T-helper 9 cell (primary cell): ENCODE measurements at regions not wholly inside any gene's neighbourhood (a gene's known extent, or its start where the extent isn't known, plus 50 kb on each side); places are given as distances from the start of the nearest gene placed in this dataset.
"Not testable (repeated sequence)": the region's sequence is repeated elsewhere in the genome, so short reads cannot be mapped to it uniquely, and the experiment has no call there.

Experiments
- DNase-seq: peaks from one replicate; pipeline ENCODE4 v3.0.0-alpha.2; 2020

DNA sequence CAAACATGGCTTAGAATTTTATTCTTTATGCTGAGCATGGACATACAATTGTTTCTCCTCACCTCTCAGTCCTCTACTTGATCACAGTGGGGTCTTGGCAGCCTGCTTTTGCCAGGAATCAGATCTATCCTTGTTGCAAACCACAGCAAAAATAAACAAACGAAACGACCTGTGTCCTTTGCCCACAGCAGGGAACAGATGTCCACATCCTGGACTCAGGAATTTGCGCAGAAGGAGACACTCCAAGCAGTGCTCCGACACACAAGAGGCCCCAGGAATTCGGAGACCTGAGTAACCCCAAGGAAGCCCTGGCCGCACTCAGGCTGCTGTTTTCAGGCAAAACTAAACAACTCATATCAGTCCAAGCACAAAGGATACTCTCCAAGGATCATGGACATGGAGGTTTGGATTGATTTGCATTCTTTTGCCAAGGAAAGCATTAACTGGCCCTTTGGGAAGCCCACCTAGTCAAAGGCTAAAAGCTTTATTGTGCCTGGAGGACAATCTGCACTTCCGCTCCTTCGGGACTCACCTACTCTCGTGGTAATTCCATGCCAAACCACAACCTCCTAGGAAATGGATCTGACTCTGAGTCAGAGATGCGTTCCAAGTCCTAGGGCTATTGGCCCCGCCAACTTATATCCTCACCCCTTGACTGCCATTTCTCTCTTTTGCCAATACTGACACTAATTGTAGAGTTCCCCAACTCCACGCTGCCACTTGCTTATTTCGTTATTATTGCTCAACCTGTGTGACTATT is 271.1 kb upstream of the CDH11 start:
- no peak for DNase-seq

- no peak for DNase-seq
These were observed 266.7 kb upstream of the CDH11 start for GRCh38 chr16:65388592-65388991.

DNA sequence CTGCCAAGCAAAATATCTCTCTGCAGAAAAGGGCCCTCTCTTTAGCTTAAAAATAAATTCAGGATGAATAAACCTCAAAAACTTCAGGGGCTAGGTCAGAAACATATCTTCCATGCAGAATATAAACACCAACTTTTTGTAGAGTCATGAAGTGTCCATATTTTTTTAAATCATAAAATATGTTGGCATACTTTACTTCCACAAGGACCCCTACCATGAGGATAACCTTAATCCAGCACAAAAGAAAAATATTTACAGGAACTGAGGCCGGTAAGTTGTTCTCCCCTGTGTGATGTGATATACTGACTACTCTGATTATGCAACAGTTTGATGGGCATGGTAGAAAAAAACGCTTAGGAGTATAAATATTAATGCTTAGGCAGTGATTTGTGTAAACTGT is 264.8 kb upstream of the CDH11 start:
- no peak for DNase-seq

GRCh38 chr16:65384441-65384840 is 262.6 kb upstream of the CDH11 start:
- no peak for DNase-seq

DNA sequence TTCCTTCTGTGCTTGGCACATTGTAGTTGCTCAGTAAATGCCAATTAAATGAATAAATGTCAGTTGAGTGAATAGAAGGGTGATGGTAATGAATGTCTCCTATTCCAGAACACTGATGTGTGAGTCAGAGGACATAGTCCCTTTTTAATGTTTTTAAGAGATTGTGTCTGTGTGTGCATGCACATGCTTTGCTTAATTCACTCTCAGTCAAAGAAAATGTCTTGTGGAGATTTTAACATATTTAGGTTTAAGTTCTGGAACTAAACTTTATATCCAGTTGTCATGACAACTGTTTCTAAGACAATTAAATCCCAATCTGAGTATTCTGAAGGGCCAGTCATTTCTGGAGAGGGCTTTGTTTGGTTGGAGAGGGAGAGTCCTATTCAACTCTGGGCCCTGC is 255.3 kb upstream of the CDH11 start:
- DNase-seq: no peak

GRCh38 chr16:65376601-65377000 is 254.7 kb upstream of the CDH11 start:
- DNase-seq: no peak

- no peak for DNase-seq
These were observed 253.8 kb upstream of the CDH11 start for GRCh38 chr16:65375651-65376050.

DNA sequence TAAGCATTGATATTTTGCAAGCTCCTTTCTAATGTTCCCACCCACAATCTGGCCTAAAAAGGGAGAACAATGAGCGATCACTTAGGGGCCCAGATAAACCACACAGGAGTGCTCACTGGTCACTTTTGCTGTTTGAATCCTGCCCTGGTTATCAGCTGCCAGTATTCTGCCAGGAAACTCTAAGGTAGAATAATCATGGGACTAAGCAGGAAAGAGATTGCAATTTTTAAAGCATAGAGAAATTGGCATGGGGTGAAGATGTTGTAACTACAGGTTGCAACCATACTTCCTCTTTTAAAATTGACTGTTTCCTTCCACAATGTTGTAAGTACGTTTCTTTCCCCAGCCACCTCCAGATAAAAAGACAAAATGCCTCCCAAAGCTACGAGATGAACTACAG is 251.2 kb upstream of the CDH11 start:
- DNase-seq: no peak

DNA sequence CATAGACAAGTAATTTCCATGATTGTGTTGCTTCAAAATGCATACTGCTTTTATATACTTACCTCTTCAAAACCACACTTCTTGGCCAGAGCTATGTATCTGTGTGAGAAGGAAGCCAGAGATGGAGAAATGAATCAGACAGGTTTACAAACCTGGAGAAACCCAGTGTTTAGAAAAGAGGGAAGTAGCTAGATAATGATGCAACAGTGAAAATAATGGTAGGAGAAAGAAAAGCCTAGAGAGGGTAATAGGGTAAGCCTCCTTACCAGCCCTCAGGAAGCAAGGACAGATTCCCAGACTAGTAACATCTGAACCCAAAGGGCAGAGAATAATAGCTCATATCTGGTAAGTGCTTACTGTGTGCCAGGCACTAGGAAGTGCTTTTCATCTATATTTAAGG is 250.3 kb upstream of the CDH11 start:
- DNase-seq: no peak

GRCh38 chr16:65365732-65366715 is 244.2 kb upstream of the CDH11 start:
- DNase-seq: no peak

- DNase-seq: not testable (repeated sequence)
These were observed 234.9 kb upstream of the CDH11 start for GRCh38 chr16:65356721-65357120.

GRCh38 chr16:65355706-65356105 is 233.8 kb upstream of the CDH11 start:
- DNase-seq: no peak

DNA sequence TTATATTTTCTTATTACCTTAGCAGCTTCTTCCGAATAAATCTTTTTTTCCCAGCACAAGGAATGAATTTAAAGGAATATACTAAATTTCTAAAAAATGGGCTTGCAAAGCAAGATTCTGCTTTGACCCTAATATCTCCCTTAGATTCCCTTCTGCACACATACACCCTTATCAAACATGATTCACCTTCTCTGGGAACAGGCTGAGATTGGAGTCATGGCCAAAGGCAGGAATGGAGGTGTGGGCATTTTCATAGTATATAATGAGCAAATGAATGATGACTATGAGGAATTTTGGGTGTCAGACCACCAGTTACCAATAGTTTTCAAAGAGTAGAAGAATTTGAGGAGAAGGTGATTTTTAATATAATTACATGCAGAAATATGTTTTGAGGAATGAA is 231.3 kb upstream of the CDH11 start:
- no peak for DNase-seq

DNA sequence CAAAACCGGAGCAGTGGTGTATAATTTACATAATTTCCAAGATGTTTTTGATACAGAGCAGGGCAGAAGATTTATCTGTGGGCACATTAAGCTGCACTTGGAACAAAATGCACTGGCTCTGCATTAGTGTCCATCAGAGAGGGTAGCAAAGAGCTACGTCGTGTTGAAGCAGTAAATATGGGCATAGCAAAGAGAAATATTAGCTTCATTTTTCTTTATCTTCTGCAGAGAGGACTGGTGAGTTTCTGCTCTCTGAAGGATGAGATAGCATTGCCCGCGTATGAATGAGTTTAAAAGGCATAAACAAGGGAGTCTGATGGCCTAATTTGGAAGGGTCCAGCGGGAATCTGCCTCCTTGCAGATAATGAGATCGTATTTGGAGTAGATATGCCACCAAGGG is 227.8 kb upstream of the CDH11 start:
- no peak for DNase-seq

DNA sequence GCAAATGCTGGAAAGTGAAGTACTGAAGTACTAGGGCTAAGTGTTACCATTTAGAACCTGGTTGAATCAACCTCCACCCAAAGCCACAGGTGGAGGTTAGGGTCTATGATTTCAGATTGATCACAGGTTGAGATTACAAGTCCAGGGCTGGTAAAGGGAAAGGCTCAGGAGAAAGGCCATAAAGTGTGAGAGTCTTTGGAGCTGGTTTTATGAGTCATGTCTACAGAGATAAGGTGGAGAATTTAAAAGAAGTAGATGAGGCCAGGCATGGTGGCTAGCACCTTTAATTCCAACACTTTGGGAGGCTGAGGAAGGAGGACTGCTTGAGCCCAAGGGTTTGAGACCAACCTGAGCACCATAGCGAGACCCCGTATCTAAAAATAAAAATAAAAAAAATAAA is 221.7 kb upstream of the CDH11 start:
- DNase-seq: no peak

GRCh38 chr16:65342231-65342866 is 220.5 kb upstream of the CDH11 start:
- no peak for DNase-seq

- no peak for DNase-seq
These were observed 217.2 kb upstream of the CDH11 start for GRCh38 chr16:65339062-65339461.

DNA sequence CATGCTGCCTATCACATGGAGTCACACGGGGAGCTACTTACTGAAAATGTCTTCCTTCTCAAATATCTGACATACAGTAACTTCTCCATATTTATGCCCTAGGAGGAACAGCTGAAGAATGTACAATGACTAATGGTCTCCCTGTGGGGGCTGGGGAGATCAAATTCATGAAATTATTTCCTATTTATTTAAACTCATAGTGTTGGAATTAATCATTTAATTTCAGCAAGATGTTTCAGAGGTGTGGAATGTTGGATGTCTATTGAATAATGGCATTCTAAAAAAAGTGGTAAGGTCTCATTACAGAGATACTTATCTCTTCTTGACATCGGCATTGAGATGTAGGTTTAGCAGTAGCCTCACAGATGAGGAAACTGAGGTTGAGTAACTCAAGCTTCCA is 214.3 kb upstream of the CDH11 start:
- no peak for DNase-seq

DNA sequence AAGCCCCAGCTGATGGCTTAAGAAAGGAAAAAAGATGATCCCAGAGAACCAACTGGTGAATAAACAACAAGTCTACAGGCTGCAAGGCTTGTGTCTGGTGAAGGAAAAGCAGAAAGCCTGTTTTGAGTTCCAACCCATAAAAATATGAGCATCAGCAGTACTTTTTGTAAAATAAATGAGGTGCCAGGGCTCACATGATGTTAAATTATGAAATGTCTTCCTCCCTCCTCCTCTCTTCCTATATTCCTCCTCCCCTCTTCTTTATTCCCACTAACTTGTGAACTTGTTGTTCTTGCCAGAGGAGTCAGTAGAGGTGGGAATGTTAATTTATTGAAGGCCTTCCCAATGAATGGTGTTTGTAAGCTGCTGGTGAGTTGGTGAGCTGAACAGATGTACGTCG is 212.2 kb upstream of the CDH11 start:
- DNase-seq: no peak

DNA sequence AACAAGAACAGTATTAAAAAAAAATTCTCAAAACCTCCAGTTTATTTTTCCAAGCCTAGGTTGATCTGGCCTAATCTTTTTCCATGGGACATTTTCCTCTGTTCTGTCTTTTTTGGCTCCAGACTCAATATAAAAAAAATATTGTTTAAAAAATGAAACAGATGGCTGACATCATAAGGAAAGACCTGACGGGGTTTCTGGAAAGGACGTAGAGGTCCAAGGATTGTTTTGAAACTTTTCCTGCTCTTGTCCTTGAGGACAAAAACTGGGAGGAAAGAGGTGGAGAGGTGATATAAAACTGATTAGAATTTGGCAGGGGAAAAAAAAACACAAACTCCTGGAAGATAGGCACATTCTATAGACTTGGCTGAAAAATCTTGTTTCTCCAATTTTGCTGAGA is 211.4 kb upstream of the CDH11 start:
- no peak for DNase-seq

DNA sequence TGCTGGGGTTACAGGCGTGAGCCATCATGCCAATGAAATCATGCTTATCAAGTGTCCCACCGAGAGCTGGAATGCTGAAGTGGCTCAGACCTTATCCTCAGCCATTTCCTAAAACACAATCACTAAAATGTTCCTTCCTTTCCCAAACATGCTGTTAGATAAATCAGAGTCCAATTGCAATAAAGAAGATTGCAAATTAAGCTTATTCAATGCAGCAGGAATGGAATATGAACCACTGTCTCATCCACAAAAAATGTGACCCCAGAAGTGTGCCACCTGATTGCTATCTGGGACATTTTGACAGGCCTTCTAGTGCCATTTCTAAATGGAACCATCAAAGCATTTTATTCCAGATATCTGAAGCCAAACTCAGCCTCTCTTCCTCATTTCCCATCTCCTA is 205.5 kb upstream of the CDH11 start:
- no peak for DNase-seq

DNA sequence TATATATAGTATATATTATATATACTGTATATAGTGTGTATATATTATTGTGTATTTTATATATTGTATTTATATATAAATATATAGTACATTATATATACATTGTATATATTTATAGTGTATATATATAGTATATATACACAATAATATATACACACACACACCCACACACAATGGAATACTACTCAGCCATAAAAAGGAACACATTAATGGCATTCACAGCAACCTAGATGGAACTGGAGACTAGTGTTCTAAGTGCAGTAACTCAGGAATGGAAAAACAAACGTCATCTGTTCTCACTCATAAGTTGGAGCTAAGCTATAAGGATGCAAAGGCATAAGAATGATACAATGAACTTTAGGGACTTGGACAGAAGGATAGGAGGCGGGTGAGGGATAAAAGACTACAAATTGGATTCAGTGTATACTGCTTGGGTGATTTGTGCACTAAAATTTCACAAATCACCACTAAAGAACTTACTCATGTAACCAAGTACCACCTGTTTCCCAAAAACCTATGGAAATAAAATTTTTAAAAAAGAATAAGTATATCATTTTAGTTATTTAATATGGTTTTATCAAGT is 201.9 kb upstream of the CDH11 start:
- no peak for DNase-seq

DNA sequence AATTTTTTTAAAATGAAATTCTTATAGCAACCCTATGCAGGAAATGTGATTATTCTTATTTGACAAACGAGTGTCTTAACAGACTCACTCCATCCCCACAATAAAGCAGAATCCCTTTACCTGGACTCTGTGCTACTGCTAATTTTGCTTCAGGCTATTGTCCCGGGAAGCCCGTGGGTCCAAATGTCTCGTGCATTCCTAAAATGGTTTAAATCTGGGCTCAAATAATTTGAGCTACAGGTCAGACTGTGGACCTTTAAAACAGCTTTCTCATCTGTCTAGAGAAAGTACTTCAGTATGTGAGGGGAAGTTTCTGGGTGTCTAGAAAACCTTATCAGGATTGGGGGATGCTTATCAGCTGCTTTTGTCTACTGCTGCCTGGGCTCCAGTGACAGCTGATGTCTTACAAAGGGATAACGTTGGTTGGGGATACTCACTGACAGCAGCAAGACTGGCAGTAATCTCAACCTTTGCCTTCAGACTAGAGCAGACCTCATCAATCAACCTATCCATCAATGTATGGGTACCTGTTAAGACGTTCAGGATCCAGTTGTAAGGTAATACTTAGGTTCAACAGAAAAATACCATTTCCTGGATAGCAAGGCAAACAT is 197.9 kb upstream of the CDH11 start:
- DNase-seq: no peak
